Erythroblast (primary cell): ENCODE measurements at regions not wholly inside any gene's neighbourhood (a gene's known extent, or its start where the extent isn't known, plus 50 kb on each side); places are given as distances from the start of the nearest gene placed in this dataset.

ENCODE experiments used
- GATA1 ChIP-seq: IDR thresholded peaks from 2 replicates; pipeline ENCODE4 v1.6.1; 2011; ENCODE audit warnings: low read depth, mild to moderate bottlenecking, control low read depth, low read length, moderate library complexity
- POLR2A ChIP-seq: IDR thresholded peaks from 2 replicates; pipeline ENCODE4 v1.6.1; 2011; ENCODE audit warnings: mild to moderate bottlenecking, low read length

- TF ChIP-seq POLR2A = no peak
- no peak for TF ChIP-seq GATA1
Measured at GRCh38 chr7:67631476-67631875, 634.8 kb downstream of the TYW1 start.
